AG09309 (cell line): ENCODE measurements at regions not wholly inside any gene's neighbourhood (a gene's known extent, or its start where the extent isn't known, plus 50 kb on each side); places are given as distances from the start of the nearest gene placed in this dataset.

Experiments
- DNase-seq: peaks from one replicate; pipeline ENCODE4 v3.0.0-alpha.2; 2010; ENCODE audit warnings: low read depth
- H3K4me3 ChIP-seq: 2 replicates; pipeline ENCODE4 v1.5.1; 2011; ENCODE audit warnings: mild to moderate bottlenecking, low read depth, low read length, moderate library complexity; ENCODE audit not compliant: control insufficient read depth
- CTCF ChIP-seq: IDR thresholded peaks from 2 replicates; pipeline ENCODE4 v1.5.1; 2011; ENCODE audit warnings: mild to moderate bottlenecking, low read depth, low read length, inconsistent platforms; ENCODE audit not compliant: insufficient read depth, control insufficient read depth; ENCODE audit errors: missing control alignments

GRCh38 chr1:185368313-185368855, 51.3 kb upstream of the IVNS1ABP start:
- no peak for TF ChIP-seq CTCF
- no peak for DNase-seq
- H3K4me3 ChIP-seq = no peak overlapping the region

- TF ChIP-seq CTCF = no peak
- no peak for DNase-seq
- no peak overlapping the region for H3K4me3 ChIP-seq
Observed at GRCh38 chr1:185367218-185367617, 50.2 kb upstream of the IVNS1ABP start.
